ENCODE measurements at regions not wholly inside any gene's neighbourhood (a gene's known extent, or its start where the extent isn't known, plus 50 kb on each side); places are given as distances from the start of the nearest gene placed in this dataset.

DNA sequence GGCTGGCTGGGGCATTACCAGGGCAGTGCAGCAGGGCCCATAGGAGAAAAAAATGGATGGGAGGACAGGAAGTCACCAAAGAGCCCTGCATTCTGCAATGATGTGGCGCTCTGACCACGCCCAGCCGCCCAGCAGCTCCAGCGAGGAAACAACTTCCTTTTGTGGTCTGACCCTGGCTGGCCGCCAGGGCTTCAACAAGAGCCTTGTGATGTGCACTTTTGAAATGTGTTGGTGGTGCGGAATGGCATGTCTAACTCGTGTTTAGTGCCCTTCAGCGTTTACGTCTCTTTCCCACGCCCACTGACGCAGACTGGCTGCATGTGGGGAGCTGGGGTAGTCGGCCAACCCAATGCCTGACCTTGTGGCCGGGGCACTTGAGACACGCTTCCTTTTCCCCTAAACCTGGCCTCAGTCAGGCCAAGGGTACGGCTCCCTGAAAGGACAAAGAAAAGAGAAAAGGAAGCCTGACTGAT is 81.9 kb upstream of the CTNNB1 start:
- DNase-seq, result no peak

DNA sequence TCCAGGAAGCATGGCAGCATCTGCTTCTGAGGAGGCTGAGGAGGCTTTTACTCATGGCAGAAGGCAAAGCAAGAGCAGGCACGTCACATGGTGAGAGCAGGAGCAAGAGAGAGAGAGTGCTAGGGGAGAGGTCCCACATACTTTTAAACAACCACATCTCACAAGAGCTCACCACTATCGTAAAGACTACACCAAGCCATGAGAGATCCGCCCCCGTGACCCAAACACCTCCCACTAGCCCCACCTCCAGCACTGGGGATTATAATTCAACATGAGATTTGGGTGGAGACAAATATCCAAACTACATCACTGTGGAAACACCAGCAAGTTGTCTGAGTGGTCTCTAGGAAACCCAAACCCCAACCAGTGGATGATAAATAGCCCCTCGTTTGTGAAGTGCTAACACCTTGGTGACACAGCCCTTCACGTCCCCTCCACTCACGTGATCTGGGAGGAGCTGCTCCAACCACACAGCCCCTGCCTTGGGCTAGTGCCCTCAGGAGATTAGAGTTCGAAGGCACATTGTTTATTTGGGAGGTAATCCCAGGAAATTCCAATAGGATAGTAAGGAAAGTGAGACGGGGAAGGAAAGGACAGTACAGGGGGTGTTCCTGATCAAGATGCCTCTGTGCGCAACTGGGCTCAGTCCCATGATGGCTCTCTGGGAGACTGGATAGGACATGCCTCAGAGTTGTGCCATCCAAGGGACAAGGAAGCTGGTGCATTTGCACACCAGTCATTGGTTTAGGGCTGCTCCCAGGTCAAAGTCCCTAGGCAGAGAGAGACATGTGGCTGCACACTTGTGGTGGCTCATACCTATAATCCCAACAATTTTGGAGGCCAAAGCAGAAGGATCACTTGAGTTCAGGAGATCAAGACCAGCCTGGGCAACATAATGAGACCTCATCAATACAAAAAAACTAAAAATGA is 80.6 kb upstream of the CTNNB1 start:
- DNase-seq, result no peak

DNA sequence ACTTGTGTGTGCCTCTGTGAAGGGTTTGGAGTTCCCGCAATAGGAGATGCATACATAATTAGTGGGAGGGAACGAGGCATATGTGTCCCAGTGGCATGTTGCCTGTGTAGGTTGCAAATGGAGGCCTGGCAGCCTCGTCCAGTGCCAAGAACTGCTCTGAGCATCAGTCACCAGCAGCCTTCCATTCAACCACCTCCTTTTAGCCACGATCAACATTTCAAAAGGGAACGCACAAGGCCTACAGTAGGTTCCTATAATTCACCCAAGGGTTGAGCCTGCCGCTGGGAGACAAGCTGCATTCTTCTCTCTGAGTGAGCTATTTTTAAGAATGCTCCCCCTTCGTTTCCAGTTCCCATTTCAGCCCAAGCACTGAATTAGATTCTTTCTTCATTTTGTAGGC is 78.8 kb upstream of the CTNNB1 start:
- no peak for DNase-seq

DNA sequence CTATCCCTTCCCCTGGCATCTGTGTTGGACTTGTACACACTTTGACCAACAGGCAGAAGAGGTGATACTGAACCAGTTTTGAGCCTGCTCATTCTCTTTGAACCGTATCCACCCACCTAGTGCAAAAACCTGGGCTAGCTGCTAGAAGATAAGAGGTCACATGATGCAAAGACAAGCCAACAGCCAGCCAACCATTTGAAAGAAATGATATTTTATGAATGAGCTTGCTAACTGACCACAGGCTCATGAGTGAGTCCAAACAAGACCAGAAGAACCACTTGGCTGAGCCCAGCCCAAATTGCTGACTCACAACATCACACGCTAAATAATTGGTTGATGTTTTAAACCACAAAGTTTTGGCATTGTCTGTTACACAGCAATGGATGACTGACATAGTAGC is 74.0 kb upstream of the CTNNB1 start:
- DNase-seq, result no peak

DNA sequence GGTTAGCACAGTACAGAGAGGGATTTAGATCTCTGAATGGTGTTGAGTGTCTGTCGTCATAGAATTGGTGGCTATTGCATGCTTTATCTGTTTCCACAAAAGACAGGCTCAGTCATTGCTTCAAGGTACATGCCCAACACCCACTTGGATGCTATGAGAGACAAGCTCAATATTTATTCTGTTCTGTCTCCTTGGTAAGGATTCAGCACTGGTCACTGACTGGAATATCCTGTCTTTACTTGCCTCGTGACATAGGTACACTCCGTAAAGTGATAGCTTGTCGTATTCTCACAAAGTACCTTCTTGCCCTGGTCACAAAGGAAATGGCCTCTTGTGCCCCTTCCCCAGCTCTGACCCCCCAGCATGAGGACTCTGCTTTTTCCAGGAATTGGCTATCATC is 72.8 kb upstream of the CTNNB1 start:
- DNase-seq, result no peak

DNA sequence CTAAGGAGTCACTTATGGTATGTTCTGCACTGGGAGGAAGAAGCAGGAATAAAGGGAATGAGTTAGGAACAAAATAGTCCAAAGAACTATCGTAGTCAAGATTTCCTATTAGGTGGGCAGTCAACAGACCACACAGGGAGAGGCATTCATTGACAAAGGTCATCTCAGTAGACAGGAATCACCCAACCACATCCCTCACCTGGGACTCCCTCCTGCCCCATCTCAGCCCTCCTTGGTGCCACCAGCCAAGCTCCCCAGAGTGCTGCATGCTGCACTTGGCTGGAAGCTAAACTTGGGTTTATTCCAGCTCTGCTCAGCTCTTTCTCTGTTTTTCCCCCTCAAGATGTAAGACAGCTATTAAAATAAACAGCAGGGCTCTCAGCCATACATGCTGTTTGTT is 72.3 kb upstream of the CTNNB1 start:
- no peak for DNase-seq

DNA sequence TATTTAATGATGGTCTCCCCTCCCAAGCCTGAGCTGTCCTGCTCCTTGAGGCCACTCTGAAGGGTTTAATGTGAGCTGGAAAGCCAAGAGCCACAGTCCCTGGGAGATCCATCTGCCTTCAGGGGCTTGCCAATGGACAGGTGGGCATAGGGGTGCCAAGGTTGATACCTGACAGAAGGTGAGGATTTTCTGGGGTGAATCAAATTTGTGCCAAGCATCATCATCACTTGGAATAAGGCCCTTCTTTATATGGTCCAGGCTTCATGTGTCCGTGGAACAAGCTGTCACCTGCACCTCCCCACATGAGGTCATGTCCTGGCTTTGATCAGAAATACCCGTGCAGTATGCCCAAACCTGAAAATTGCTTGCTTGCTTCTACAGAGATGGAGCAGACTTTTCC is 71.9 kb upstream of the CTNNB1 start:
- no peak for DNase-seq

DNA sequence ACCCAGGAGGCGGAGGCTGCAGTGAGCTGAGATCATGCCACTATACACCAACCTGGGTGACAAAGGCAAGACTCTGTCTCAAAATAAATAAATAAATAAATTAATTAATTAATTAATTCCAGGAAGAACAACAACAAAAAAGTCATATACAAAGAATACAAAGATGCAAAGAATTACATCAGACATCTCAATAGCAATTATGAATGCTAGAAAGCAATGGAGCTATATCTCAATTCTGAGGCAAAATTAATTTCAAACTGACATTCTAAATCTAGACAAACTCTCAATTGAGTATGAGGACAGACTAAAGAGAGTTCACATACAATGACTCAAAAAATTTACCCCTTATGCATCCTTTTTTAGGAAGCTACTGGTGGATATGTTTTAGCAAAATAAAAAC is 69.6 kb upstream of the CTNNB1 start:
- DNase-seq, result no peak

DNA sequence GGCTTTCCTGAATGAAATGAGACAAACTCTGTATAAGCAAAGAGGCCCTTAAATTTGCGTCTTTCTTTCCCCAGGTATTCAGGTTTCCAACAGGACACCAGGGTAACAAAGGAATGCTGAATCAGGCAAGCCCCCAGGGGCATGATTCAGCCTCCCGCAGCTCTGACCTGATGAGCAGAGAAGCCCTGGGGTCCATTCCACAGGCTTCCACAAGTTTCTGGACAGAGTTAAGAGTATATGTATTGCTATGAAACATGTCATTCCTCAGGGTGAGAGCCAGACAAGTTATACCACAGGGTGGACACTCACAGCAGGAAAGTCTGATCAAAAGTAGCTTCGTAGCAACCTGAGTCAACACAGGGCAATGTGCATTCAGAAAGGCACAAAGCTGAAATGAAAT is 68.1 kb upstream of the CTNNB1 start:
- no peak for DNase-seq

DNA sequence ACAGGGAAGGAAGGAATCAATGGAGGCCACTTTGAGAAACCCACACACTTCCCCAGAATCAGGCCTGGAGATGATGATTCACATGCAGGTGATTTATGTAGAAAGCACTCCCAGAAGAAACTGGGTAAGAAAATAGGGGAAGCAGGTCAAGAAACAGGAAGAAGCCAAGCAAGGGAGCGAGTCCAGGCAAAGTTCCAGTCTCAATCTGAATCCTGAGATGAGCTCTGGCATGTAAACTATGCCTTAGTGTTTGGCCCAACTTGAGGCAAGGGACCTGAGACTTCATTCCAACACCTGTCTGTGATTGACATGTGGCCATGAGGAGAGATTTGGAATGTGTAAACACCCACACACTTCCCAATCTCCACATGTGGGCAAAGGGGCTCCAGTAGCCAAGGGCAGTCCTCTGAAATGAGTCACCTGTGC is 61.6 kb upstream of the CTNNB1 start:
- DNase-seq, result no peak

DNA sequence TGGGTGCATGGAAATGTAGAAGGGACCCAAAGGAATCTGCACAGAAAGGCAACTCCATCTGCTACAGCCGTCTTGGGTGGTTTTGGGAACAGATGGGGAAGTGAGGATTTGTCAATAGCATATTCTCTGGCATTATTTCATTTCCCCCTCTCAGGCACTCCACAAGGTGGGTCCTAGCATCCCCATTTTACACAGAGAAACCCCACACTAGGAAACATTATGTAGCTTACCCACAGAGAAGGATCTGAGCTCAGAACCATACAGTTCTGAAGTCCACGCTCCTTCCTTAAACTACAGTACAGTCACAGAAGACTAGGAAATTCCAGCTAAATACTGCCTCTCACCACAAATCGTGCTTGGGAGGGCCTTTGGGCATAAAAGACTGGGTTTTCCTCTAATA is 61.2 kb upstream of the CTNNB1 start:
- no peak for DNase-seq

DNA sequence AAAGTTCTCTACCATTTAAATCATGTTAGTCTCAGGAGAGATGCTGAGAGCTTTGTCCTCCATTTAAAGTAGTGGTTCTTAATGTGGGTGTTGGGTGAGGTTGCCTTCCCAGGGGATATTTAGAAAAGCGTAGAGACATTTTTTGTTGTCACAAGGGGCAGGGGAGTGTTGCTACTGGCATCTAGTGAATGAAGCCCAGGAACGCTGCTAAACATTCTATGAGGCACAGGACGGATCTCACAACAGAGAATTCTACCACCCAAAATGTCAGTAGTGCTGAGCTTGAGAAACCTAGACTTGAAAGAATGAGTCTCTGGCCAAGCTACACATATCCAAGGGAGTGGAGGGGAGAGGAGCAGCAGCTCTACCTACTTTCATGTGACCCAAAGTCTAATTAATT is 60.7 kb upstream of the CTNNB1 start:
- DNase-seq, result no peak

DNA sequence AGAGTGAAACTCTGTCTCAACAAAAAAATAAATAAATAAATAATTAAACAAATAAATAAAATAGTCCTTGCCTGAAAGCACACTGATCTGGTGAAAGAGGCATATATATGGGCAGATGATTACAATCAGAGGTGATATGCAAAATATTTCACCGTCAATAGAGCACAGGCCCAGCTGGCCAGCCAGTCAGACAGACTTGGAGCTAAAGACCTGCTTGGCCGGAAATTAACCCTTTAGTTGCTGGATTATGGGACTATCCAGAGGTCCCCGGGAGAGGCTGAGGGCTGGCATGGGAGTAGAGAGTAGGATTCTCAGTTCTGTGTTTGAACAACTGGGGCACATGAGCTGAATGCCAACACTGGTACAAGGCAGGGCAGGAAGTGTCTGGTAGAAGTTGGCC is 59.1 kb upstream of the CTNNB1 start:
- DNase-seq, result no peak

DNA sequence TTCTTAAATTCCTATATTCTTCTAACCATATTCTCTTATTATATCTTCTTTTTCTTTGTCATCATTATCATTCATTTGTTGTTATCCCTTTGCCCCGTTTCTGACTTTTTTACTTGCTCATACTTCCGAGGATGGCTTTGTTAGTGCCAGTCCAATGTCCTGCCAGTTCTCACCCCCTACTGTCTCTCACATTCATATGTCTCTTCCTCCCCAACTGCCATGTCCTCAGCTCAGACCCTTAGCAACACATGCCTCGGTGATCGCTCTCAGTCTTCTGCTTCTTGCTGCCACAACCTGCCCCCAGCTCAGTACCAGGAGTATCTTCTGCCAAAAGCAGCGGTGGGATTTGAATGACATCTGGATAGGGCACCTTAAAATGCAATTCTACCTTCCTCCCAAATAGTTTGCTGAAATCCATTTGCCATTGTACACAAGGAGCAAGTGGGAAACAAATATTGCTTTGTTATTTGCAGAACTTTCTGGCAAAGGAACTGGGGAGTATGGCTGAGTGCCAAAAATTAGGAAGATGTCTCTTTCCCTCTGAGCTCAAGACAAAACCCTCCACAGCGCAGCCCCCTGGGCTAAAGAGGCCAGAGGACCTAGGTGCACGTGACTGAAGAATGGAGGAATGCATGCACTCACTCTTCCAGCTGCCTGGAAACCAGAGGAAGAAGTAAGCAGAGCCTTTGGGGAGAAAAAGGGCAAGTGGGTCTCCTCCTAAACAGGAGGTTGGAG is 57.7 kb upstream of the CTNNB1 start:
- DNase-seq, result no peak

DNA sequence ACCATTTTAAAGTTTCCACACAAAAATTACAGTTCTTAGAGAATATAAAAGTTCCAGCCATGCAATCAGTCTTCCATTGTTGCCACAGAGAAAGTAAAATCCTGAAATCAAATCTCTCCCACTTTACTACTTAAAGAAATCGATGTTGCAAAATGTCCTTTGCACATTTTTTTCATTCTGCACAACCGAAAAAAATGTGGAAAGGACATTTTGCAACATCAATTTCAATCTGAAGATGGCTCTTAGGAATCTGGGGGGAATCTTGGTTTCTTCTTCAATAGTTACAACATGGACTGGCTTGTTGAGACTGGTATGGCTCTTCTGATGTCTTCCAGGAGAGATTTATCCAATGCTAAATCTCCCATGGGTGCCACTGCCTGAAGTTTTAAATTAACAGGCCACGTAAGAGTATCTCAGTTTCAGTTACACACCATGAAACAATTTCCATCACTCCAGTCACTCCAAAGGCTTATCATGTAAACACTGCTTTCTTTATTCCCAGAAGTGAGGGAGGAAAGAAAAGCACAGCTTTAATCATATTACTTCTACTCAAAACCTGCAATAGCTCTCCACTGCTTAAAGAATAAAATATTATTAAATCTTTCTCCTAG is 55.8 kb upstream of the CTNNB1 start:
- no peak for DNase-seq

DNA sequence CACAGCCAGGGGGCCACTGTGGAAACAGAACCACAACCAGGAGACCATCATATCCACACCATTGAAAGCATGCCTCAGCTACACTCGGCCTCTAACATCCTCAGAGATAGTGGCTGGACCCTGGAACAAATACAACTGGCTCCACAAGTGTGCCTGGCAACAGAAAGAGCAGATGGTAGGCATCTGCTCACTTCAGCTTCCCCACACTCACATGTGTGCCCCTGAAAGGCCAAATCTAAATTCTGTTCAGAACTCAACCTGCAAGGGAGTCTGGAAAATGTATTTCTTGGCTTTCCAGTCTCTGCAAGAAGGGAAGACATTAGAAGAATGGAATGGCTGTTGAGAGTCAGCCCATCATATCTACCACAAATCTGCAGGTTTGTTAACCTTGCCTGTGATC is 54.7 kb upstream of the CTNNB1 start:
- DNase-seq, result no peak

DNA sequence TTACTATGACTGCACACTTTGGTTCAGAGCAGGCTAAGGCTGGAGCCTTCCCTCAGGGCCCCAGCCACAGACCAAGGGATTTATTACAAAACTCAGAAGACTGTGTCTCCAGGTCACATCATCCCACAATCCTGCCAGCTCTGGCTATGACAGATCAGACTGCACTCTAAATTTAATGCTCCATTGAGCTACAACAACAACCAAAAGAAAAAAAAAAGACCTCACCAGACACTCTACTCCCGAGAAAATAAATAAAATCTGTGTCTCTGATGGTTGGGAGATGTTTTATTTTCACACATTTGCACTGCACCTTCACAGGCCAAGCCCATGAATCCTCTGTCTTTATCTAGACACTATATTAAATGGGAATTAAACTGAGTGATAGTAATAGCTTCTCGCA is 50.8 kb upstream of the CTNNB1 start:
- DNase-seq, result no peak

DNA sequence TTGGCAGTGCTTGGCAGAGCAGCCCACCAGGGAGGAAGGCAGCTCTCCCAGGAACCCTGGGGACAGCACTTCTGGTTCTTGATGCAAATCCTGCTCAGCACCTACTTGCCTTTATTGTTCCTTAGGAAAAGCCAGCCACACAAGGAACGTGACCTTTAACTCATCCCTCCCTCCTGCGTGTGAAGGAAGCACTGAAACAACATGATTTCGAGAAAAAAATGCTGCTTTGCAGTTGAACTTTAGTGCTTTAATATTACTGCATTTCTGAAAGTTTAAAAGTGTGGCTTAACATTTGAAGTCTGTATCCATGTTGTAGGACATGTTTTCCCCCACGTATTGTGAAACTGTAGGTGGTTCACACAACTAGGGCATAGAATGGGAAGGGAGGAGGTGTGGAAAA is 50.4 kb upstream of the CTNNB1 start:
- no peak for DNase-seq

All from NCI-H1092 treated with DMSO at 0.1 percent for 48 hours (cell line).